ENCODE measurements at regions not wholly inside any gene's neighbourhood (a gene's known extent, or its start where the extent isn't known, plus 50 kb on each side); places are given as distances from the start of the nearest gene placed in this dataset.

DNA sequence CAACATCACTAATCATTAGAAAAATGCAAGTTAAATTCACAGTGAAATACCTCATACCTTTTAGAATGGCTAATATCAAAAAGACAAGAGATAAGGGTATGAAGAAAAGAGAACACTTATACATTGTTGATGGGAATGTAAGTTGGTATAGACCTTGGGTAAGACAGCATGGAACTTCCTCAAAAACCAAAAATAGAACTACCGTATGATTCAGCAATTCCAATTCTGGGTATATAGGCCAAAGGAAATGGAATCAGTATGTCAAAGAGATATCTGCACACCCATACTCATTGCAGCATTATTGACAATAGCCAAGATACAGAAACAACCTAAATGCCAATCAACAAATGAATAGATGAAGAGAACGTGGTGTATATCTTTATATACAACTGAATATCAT is 166.8 kb upstream of the LRRN1 start:
- no peak for TF ChIP-seq POLR2A (IDR thresholded peaks at IDR 0.05; ENCODE audit: low read length)
- no peak for TF ChIP-seq GATA1 (IDR thresholded peaks at IDR 0.05; ENCODE audit: low read depth, low read length)
- no peak for DNase-seq

DNA sequence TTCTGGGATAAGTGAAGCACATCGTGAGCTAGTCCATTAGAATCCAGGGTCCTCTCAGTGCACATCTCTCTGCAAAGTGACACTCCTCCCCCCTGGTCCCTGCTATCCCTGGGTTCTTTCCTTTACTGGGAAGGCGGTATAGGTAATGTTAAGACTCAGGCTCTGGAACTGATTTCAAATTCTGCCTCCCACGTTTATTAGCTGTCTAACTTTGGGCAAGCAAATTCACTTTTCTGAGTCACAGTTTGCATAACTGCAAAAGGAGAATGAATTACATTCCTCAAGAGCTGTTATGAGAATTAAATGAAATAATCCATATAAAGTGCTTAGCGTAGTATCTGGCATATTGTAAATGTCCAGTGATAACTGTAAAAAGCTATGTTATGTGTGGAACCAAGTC is 168.1 kb upstream of the LRRN1 start:
- no peak for DNase-seq

GRCh38 chr3:3629911-3630310 is 169.3 kb upstream of the LRRN1 start:
- no peak for DNase-seq
- TF ChIP-seq POLR2A (IDR thresholded peaks at IDR 0.05; ENCODE audit: low read length) = no peak
- no peak for TF ChIP-seq GATA1 (IDR thresholded peaks at IDR 0.05; ENCODE audit: low read depth, low read length)

More for the DNA sequence above, 168.1 kb upstream of the LRRN1 start:
- no peak for TF ChIP-seq GATA1 (IDR thresholded peaks at IDR 0.05; ENCODE audit: low read depth, low read length)
- TF ChIP-seq POLR2A (IDR thresholded peaks at IDR 0.05; ENCODE audit: low read length) = no peak

DNA sequence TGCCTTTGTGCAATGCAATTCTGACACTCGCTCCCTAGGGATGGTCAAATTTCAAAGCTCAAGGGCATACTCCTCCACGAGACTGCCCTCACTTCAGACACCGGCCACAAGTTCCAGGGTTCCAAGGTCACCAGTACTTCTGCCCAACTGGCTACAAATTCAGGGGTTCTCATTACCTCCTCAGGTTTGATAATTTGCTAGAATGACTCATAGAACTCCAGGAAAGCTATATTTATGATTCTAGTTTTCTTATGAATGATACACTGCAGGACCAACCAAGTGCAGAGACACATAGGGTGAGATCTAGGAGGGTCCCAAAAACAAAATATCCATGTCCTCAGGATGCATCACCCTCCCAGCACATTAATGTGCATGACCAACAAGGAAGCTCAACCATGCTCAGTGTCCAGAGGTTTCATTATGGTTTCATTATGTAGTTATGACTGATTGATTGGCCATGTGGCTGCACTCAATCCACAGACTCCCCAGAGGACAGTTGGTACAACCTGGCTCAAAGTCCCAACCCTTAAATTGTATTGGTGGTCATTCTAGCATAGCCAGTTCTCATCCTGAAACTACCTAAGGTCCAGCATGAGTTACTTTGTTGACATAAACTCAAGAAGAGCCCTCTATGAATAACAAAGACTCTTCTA is 170.4 kb upstream of the LRRN1 start:
- DNase-seq = no peak
- TF ChIP-seq GATA1 (IDR thresholded peaks at IDR 0.05; ENCODE audit: low read depth, low read length) (no peak), POLR2A (IDR thresholded peaks at IDR 0.05; ENCODE audit: low read length) (no peak)

DNA sequence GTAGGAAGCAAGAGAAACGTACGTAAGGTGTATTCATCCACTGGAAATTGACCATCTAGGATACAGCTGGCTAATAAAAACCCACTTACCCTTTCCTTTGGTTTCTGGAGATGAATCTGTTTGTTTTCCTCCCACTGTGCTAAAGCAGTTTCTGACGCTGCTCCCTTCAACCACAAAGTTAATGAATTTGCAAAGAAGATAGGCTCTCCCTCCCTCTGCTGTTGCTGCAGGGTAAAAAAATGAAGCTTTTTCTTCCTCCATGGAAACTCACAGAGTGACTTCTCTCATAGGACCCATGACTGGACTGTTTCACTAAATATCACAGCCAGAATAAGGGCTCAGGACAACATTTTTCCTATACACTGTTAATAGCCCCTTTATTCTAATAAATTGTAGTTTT is 172.1 kb upstream of the LRRN1 start:
- TF ChIP-seq GATA1 (IDR thresholded peaks at IDR 0.05; ENCODE audit: low read depth, low read length) = no peak
- no peak for TF ChIP-seq POLR2A (IDR thresholded peaks at IDR 0.05; ENCODE audit: low read length)
- DNase-seq = no peak

DNA sequence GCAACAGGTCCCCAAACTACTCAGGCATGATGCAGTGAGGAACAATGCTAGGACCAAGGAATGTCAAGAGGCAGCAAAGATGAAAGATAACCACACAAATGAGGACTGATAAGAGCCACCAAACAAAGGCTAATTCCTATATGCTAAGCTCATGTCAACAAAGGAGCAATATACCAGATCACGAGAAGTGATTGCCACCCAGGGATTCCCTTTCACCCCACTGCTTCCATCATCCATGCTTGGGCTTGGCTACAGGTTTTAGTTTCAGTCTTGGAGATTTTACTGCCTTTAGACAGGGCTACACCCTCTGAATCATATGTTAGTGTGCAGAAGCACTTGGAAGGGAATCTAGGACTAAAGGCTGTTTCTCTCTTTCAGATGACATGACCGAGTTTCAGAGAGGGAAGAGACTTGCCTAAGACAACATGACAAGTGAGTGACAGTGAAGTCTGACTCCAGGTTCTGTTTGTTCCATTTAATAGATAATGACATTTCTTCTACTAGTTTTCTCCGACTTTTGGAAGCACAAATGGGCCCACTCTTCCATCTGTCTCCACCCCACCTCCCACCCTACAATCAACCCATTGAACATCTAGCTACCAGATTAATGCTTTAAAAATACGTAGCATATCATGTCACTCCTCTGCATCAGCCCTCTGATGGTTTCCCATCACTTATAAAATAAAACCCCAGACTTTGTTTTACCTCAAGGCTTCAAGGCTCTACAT is 173.5 kb upstream of the LRRN1 start:
- no peak for DNase-seq
- TF ChIP-seq GATA1 (IDR thresholded peaks at IDR 0.05; ENCODE audit: low read depth, low read length) (no peak), POLR2A (IDR thresholded peaks at IDR 0.05; ENCODE audit: low read length) (no peak)

DNA sequence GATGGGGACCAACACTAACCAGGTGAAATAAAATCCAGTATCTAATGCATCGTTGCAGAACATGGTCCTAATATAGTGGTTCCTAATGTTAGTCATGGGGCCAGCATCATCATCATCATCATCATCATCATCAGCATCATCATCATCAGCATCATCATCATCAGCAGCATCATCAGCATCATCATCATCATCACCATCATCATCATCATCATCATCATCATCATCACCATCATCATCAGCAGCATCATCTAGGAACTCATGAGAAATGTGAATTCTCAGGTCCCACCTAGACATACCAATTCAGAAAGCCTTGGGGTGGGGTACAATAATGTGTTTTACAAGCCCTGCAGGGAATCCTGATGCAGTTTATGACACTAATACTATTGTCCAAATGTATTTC is 179.4 kb upstream of the LRRN1 start:
- TF ChIP-seq GATA1 (IDR thresholded peaks at IDR 0.05; ENCODE audit: low read depth, low read length) = no peak
- no peak for TF ChIP-seq POLR2A (IDR thresholded peaks at IDR 0.05; ENCODE audit: low read length)
- no peak for DNase-seq

DNA sequence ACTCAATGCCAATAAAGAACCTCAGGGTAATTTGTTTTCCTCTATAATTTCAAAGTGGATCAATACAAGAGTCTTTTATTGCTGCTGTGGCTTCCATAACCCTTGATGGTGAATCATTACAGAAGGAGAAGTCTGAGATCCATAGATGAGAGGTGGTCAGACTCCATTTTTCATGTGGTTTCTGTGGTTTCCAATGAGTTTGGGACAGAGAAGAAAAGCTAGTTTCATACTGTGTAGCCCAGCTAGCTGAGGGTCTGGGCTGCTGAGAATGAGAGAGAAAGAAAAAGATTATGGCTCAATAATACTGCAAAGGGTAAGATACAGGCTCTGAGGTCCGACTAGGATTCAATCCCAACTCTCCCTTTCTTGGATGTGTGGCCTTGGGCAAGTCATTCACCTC is 180.6 kb upstream of the LRRN1 start:
- TF ChIP-seq POLR2A (IDR thresholded peaks at IDR 0.05; ENCODE audit: low read length) (no peak), GATA1 (IDR thresholded peaks at IDR 0.05; ENCODE audit: low read depth, low read length) (no peak)
- DNase-seq = no peak

DNA sequence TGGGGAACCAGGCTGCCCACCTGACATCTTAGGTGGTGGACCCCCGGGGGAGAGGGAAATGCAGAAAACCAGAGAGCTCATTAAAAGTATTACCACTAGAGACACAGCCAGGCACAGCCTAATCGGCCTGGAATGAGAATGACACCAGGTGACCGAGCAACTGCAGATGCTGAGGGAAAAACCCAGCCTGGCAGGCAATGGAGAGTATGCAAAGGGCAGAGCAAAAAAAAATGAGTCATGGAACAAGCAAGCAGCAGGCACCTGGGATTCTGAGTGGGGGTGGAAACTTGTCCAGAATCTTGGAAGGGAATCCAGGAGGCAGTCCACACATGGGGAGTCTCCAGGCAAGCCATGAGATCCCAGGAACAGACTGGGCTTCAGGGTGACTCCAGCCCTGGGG is 183.7 kb upstream of the LRRN1 start:
- TF ChIP-seq POLR2A (IDR thresholded peaks at IDR 0.05; ENCODE audit: low read length) (no peak), GATA1 (IDR thresholded peaks at IDR 0.05; ENCODE audit: low read depth, low read length) (no peak)
- no peak for DNase-seq

- TF ChIP-seq POLR2A (IDR thresholded peaks at IDR 0.05; ENCODE audit: low read length) = no peak
- no peak for TF ChIP-seq GATA1 (IDR thresholded peaks at IDR 0.05; ENCODE audit: low read depth, low read length)
Measured at GRCh38 chr3:3610581-3611298, 188.5 kb upstream of the LRRN1 start.

GRCh38 chr3:3606321-3606720 is 192.9 kb upstream of the LRRN1 start:
- DNase-seq = no peak
- TF ChIP-seq POLR2A (IDR thresholded peaks at IDR 0.05; ENCODE audit: low read length) = no peak
- no peak for TF ChIP-seq GATA1 (IDR thresholded peaks at IDR 0.05; ENCODE audit: low read depth, low read length)

More at GRCh38 chr3:3610581-3611298, 188.5 kb upstream of the LRRN1 start:
- no peak for DNase-seq

- TF ChIP-seq GATA1 (IDR thresholded peaks at IDR 0.05; ENCODE audit: low read depth, low read length) = no peak
- no peak for TF ChIP-seq POLR2A (IDR thresholded peaks at IDR 0.05; ENCODE audit: low read length)
- no peak for DNase-seq
Measured at GRCh38 chr3:3605226-3605625, 194.0 kb upstream of the LRRN1 start.

- DNase-seq = no peak
- no peak for TF ChIP-seq POLR2A (IDR thresholded peaks at IDR 0.05; ENCODE audit: low read length)
- TF ChIP-seq GATA1 (IDR thresholded peaks at IDR 0.05; ENCODE audit: low read depth, low read length) = no peak
Measured at GRCh38 chr3:3603351-3603750, 195.9 kb upstream of the LRRN1 start.

DNA sequence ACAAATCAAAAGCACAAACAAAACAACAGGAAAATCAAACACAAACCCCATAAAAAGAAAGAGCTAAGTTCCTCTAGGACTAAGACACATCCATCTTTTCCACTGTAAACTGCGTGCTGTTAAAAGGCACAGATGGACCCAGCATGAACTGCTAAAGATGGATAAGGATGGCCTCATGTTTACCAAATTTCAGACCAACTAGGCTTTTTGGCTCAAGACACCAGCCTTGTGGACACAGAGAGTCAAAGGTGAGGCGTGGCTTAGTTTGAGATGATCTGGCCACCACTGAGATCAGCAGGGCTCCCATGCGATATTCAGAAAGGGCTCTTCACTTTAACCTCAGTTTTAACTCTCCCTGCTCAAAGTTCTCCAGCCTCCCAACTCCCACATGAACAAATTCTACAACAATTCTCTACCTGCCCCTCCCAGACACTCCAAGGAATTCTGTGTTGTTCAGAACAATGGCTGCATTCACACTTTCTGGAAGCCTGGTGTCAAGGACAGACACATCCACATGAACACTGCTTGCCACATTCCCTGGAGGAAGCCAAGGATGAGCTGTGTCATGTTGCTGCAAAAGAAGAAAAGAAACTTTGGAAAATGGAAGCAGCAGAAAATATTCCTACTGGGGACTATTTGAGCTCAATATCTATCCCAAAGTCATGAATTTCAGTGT is 198.4 kb upstream of the LRRN1 start:
- TF ChIP-seq GATA1 (IDR thresholded peaks at IDR 0.05; ENCODE audit: low read depth, low read length) = no peak
- no peak for TF ChIP-seq POLR2A (IDR thresholded peaks at IDR 0.05; ENCODE audit: low read length)
- no peak for DNase-seq
